Transverse colon (tissue), 4 donors: ENCODE measurements at regions not wholly inside any gene's neighbourhood (a gene's known extent, or its start where the extent isn't known, plus 50 kb on each side); places are given as distances from the start of the nearest gene placed in this dataset.

ENCODE experiments used
- DNase-seq: peaks from one replicate; pipeline ENCODE4 v3.0.0-alpha.2; 2019
- H3K27ac ChIP-seq, 4 donors: fragments of 200-600 bp; sonication (generic); 2 replicates each; pipeline ENCODE4 v1.5.1; 2016 to 2018; ENCODE audit warnings: inconsistent platforms in 4 of 4
- H3K27me3 ChIP-seq: fragments of 200-600 bp; sonication (generic); 2 replicates; pipeline ENCODE4 v1.5.1; 2017; ENCODE audit warnings: inconsistent platforms
- H3K36me3 ChIP-seq, 4 donors: fragments of 200-600 bp; sonication (generic); 2 replicates each; pipeline ENCODE4 v1.5.1; 2017 to 2019; ENCODE audit warnings: inconsistent platforms in 4 of 4
- H3K4me1 ChIP-seq, 4 donors: fragments of 200-600 bp; sonication (generic); 2 replicates each; pipeline ENCODE4 v1.5.1; 2017 to 2020; ENCODE audit warnings: inconsistent platforms in 4 of 4
- H3K4me3 ChIP-seq, 4 donors: fragments of 200-600 bp; sonication (generic); 1 replicate in 1 of 4; 2 replicates in 3 of 4; pipeline versions ENCODE4 v1.5.1 to v1.6.1; 2017 to 2019; ENCODE audit warnings: inconsistent platforms in 4 of 4
- H3K9me3 ChIP-seq, 2 donors: fragments of 200-600 bp; sonication (generic); 2 replicates each; pipeline ENCODE4 v1.5.1; 2017 to 2019; ENCODE audit warnings: inconsistent platforms in 2 of 2
- CTCF ChIP-seq, 5 experiments: fragments of 200-600 bp in 3 of 5; fragments of 450-650 bp in 2 of 5; sonication (generic) in 3 of 5; IDR thresholded peaks; 1 replicate in 2 of 5; 2 replicates in 3 of 5; pipeline ENCODE4 v1.5.1; 2016 to 2017; ENCODE audit warnings: antibody characterized with exemption in 5 of 5, inconsistent platforms in 3 of 5, mild to moderate bottlenecking in 2 of 5, moderate library complexity in 1 of 5
- EP300 ChIP-seq: sonication (generic); formaldehyde crosslinking; IDR thresholded peaks from one replicate; pipeline ENCODE4 v1.6.1; 2017; ENCODE audit warnings: antibody characterized with exemption, low read depth
- POLR2A ChIP-seq: fragments of 450-650 bp; IDR thresholded peaks from one replicate; pipeline ENCODE4 v1.6.1; 2016; ENCODE audit warnings: antibody characterized with exemption, mild to moderate bottlenecking, moderate library complexity
- POLR2AphosphoS5 ChIP-seq, 3 donors: sonication (generic); formaldehyde crosslinking; IDR thresholded peaks; one replicate each; pipeline ENCODE4 v1.6.1; 2016; ENCODE audit warnings: antibody characterized with exemption in 3 of 3
- WGBS, 2 donors: methylation state at CpG; one replicate each; pipeline ENCODE4 v1.1.5; 2018; ENCODE audit warnings: low coverage in 1 of 2; 5-methylcytosine and 5-hydroxymethylcytosine counted together
- in situ Hi-C, 4 donors: fragments of 200-750 bp; cut with MboI; loops; one replicate each; pipeline versions ENCODE4 v1.15.0 to v1.15.1; 2017; ENCODE audit warnings: low sequenced_read_pairs in 3 of 4, low pct_ligation_motif_present in 1 of 4, low pct_unique_long_range_greater_than_20kb in 1 of 4
- intact Hi-C: fragments of 100-400 bp; cut with DNase I; formaldehyde crosslinking; loops from one replicate; pipeline ENCODE4 v1.15.1; 2023; ENCODE audit warnings: low total_unique reads

DNA sequence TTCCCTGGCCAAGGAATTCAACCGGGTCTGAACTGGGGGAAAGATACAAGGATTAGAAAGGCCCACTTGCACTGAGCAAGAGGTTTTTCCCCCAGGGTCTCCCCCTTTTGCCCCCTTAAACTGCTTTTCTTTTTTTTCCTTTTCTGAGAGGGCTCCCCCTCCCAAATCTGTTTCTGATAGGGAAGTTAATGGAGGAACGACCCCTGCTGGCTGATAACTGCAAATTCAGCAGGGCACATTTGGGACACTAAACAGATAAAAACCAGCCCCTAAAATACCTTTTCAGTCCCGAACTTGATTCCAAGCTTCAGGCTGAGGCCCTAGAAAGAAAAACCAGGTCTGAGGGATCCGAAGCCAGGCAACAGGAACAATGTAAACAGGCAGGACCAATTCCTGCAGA, 1012.4 kb upstream of the CRIM1 start:
- H3K27me3 ChIP-seq, result no peaks in the 10 kb centered on the region
- H3K4me1 ChIP-seq, result no peaks in the 10 kb centered on the region
- intact Hi-C loops (no loop called here), in situ Hi-C loops (no loop called here)
- H3K9me3 ChIP-seq, result peaks cover 0 to 5% of the 10 kb centered on the region in 2 donors
- no peak for DNase-seq
- TF ChIP-seq POLR2A (no peak), POLR2AphosphoS5 (IDR thresholded peaks at IDR 0.05) (no peak), CTCF (IDR thresholded peaks at IDR 0.05) (no peak), EP300 (no peak)
- H3K27ac ChIP-seq, result no peak overlapping the region
- H3K36me3 ChIP-seq, result no peaks in the 10 kb centered on the region
- no peak overlapping the region for H3K4me3 ChIP-seq
- WGBS, 2 donors, result 61 to 70% methylated on average over 4 of the region's 4 CpGs

GRCh38 chr2:35339211-35339610, 1016.4 kb upstream of the CRIM1 start:
- no peak overlapping the region for H3K27ac ChIP-seq
- H3K27me3 ChIP-seq, result no peaks in the 10 kb centered on the region
- H3K9me3 ChIP-seq, result peaks cover 0 to 5% of the 10 kb centered on the region in 2 donors
- H3K4me3 ChIP-seq, result no peak overlapping the region
- H3K36me3 ChIP-seq, result no peaks in the 10 kb centered on the region
- no peak for DNase-seq
- H3K4me1 ChIP-seq, result no peaks in the 10 kb centered on the region
- in situ Hi-C loops (no loop called here), intact Hi-C loops (no loop called here)
- TF ChIP-seq POLR2A (no peak), EP300 (no peak), CTCF (IDR thresholded peaks at IDR 0.05) (no peak), POLR2AphosphoS5 (IDR thresholded peaks at IDR 0.05) (no peak)

DNA sequence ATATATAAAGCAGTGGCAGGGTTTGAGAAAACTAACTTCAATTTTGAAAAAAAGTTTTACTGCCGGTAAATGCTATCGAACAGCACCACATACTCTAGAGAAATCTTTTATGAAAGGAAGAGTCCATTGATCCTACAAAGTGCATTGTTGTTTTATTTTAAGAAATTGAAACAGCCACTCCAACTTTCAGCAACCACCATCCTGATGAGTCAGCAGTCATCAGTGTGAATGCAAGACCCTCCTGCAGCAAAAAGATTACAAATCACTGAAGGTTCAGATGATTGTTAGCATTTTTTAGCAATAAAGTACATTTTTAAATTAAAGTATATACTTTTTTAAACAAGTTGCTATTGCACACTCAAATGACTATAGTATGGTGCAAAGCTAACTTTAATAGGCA, 1017.7 kb upstream of the CRIM1 start:
- Histone ChIP-seq H3K36me3 (no peaks in the 10 kb centered on the region), H3K9me3 (peaks cover 0 to 5% of the 10 kb centered on the region in 2 donors), H3K27me3 (no peaks in the 10 kb centered on the region), H3K4me3 (no peak overlapping the region), H3K27ac (no peak overlapping the region), H3K4me1 (no peaks in the 10 kb centered on the region)
- in situ Hi-C loops, result no loop called here
- WGBS, 2 donors, result 92 to 99% methylated on average over 2 of the region's 2 CpGs
- intact Hi-C loops, result no loop called here
- DNase-seq, result no peak
- TF ChIP-seq POLR2A (no peak), EP300 (no peak), CTCF (IDR thresholded peaks at IDR 0.05) (no peak), POLR2AphosphoS5 (IDR thresholded peaks at IDR 0.05) (no peak)

DNA sequence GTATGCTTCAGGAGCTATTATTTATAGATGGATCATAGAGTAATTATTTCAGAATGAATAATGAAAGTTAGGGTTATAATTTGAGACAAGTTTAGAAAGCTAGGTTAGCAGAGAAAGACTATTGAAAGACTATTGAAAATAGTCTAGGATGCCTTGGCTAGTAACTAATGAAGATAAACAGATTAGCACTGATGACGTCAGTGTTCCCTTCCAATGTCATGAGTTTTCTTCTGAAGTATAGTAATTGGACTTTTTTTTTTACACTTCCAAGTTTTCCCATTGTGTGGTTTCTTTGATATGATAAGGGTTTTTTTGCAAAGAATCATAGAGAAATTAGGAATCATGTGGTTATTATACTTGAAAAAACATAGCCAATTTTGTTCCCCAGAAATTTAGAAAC, 1041.5 kb upstream of the CRIM1 start:
- no peak overlapping the region for H3K4me3 ChIP-seq
- no peak for TF ChIP-seq POLR2AphosphoS5 (IDR thresholded peaks at IDR 0.05)
- H3K9me3 ChIP-seq, result no peaks in the 10 kb centered on the region
- in situ Hi-C loops (no loop called here), intact Hi-C loops (no loop called here)
- H3K27me3 ChIP-seq, result no peaks in the 10 kb centered on the region
- no peaks in the 10 kb centered on the region for H3K36me3 ChIP-seq
- 53 to 54% methylated on average over 1 of the region's 1 CpG for WGBS, 2 donors
- H3K4me1 ChIP-seq, result no peaks in the 10 kb centered on the region
- DNase-seq, result no peak
- no peak overlapping the region for H3K27ac ChIP-seq

GRCh38 chr2:35301369-35301768, 1054.2 kb upstream of the CRIM1 start:
- Histone ChIP-seq H3K27ac (no peak overlapping the region), H3K36me3 (no peaks in the 10 kb centered on the region), H3K27me3 (no peaks in the 10 kb centered on the region), H3K4me3 (no peak overlapping the region), H3K4me1 (no peaks in the 10 kb centered on the region), H3K9me3 (no peaks in the 10 kb centered on the region)
- WGBS, 2 donors, result 50 to 74% methylated on average over 1 of the region's 1 CpG
- no peak for DNase-seq
- no peak for TF ChIP-seq CTCF (IDR thresholded peaks at IDR 0.05)
- no peak for TF ChIP-seq EP300
- no peak for TF ChIP-seq POLR2A
- TF ChIP-seq POLR2AphosphoS5 (IDR thresholded peaks at IDR 0.05), result no peak
- in situ Hi-C loops, result no loop called here
- intact Hi-C loops, result no loop called here
